Suprapubic skin (tissue), 4 donors: ENCODE measurements at regions not wholly inside any gene's neighbourhood (a gene's known extent, or its start where the extent isn't known, plus 50 kb on each side); places are given as distances from the start of the nearest gene placed in this dataset.
"Not testable (repeated sequence)": the region's sequence is repeated elsewhere in the genome, so short reads cannot be mapped to it uniquely, and the experiment has no call there.

Experiments
- DNase-seq, 2 donors: peaks; one replicate each; pipeline ENCODE4 v3.0.0-alpha.2; 2019; ENCODE audit warnings: low spot score in 2 of 2
- H3K27ac ChIP-seq: fragments of 200-600 bp; sonication (generic); one replicate; pipeline ENCODE4 v1.5.1; 2019
- H3K27me3 ChIP-seq: fragments of 200-600 bp; sonication (generic); one replicate; pipeline ENCODE4 v1.5.1; 2019
- H3K36me3 ChIP-seq: fragments of 200-600 bp; sonication (generic); one replicate; pipeline ENCODE4 v1.5.1; 2019
- H3K4me1 ChIP-seq: fragments of 200-600 bp; sonication (generic); one replicate; pipeline ENCODE4 v1.5.1; 2019
- H3K4me3 ChIP-seq: fragments of 200-600 bp; sonication (generic); one replicate; pipeline ENCODE4 v1.5.1; 2019; ENCODE audit warnings: mild to moderate bottlenecking
- H3K9me3 ChIP-seq: fragments of 200-600 bp; sonication (generic); one replicate; pipeline ENCODE4 v1.5.1; 2019
- EP300 ChIP-seq: sonication (generic); formaldehyde crosslinking; IDR thresholded peaks from one replicate; pipeline ENCODE4 v1.6.1; 2017; ENCODE audit warnings: antibody characterized with exemption
- POLR2A ChIP-seq, 2 donors: fragments of 450-650 bp; IDR thresholded peaks; one replicate each; pipeline ENCODE4 v1.6.1; 2017; ENCODE audit warnings: antibody characterized with exemption in 2 of 2, mild to moderate bottlenecking in 2 of 2, moderate library complexity in 2 of 2
- POLR2AphosphoS5 ChIP-seq, 3 donors: sonication (generic); formaldehyde crosslinking; IDR thresholded peaks; one replicate each; pipeline ENCODE4 v1.6.1; 2017; ENCODE audit warnings: antibody characterized with exemption in 3 of 3
- WGBS: methylation state at CpG from one replicate; pipeline ENCODE4 v1.1.5; 2018; 5-methylcytosine and 5-hydroxymethylcytosine counted together
- TF ChIP-seq, protein P1 (sequence below), 2 donors: fragments of 200-600 bp in 1 of 2; fragments of 450-650 bp in 1 of 2; sonication (generic) in 1 of 2; IDR thresholded peaks; one replicate each; pipeline ENCODE4 v1.5.1; 2016 to 2019; ENCODE audit warnings: antibody characterized with exemption in 2 of 2, mild to moderate bottlenecking in 1 of 2, moderate library complexity in 1 of 2

DNA sequence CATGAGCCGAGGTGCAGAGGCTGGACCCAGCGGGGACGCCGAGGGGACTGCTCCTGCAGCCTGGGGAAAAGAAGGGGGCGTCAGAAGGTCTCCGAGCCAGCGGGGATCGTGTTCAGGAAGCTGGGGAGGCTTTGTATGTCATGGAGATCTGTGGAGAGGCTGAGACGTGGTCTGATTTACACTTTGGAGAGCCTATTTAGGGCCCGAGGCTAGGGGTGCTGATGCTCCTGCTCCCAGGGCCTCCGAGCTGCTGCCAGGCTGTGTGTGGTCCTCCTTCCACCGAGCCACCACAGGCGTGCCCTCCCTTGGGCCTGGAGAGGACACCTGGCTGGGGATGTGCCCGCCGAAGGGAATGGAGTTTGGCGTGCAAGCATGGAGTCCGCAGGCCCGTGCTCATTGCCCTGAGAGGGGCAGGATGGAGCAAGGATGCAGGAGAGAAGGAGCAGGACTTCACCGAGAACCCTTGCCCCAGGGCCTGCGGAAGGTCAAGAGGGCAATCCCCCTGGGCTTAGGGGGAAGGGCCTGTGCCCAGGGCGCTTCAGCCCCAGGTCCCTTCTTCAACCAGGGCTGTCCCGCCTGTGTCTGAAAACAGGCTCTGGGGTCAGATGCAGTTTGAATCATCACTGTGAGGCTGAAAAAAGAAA lies 252.5 kb downstream of the VAPA start:
- TF ChIP-seq, protein P1, sequence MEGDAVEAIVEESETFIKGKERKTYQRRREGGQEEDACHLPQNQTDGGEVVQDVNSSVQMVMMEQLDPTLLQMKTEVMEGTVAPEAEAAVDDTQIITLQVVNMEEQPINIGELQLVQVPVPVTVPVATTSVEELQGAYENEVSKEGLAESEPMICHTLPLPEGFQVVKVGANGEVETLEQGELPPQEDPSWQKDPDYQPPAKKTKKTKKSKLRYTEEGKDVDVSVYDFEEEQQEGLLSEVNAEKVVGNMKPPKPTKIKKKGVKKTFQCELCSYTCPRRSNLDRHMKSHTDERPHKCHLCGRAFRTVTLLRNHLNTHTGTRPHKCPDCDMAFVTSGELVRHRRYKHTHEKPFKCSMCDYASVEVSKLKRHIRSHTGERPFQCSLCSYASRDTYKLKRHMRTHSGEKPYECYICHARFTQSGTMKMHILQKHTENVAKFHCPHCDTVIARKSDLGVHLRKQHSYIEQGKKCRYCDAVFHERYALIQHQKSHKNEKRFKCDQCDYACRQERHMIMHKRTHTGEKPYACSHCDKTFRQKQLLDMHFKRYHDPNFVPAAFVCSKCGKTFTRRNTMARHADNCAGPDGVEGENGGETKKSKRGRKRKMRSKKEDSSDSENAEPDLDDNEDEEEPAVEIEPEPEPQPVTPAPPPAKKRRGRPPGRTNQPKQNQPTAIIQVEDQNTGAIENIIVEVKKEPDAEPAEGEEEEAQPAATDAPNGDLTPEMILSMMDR (IDR thresholded peaks at IDR 0.05) = no peak
- TF ChIP-seq POLR2AphosphoS5 (IDR thresholded peaks at IDR 0.05) = no peak
- TF ChIP-seq POLR2A (IDR thresholded peaks at IDR 0.05) = no peak
- no peak for TF ChIP-seq EP300
- 95% methylated on average over 16 of the region's 22 CpGs for WGBS
- Histone ChIP-seq H3K9me3 (no peaks in the 10 kb centered on the region), H3K36me3 (no peaks in the 10 kb centered on the region), H3K4me3 (no peak overlapping the region), H3K27ac (no peak overlapping the region), H3K27me3 (no peaks in the 10 kb centered on the region), H3K4me1 (no peaks in the 10 kb centered on the region)
- no peak for DNase-seq

DNA sequence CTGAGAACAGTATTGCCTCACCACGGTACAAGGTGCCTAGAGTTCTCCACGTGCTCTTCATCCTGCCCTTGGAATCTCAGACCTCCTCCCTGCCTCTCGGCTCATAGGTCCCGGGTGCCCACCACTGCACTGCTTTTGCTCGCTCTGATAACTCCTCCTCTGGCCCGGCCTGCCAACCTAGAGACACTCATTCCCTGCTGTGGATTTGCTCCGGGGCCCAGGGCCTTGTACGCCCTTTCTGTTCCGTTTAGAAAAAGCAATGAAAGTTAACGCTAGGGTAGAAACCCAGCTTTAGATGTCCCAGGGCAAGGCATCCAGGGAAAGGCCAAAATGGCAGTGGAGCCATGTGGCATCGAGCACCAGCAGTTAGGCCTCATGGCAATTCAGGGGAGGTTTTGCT lies 253.9 kb downstream of the VAPA start:
- Histone ChIP-seq H3K27ac (no peak overlapping the region), H3K4me1 (no peaks in the 10 kb centered on the region), H3K27me3 (no peaks in the 10 kb centered on the region), H3K36me3 (no peaks in the 10 kb centered on the region), H3K4me3 (no peak overlapping the region), H3K9me3 (no peaks in the 10 kb centered on the region)
- no peak for TF ChIP-seq POLR2AphosphoS5 (IDR thresholded peaks at IDR 0.05)
- no peak for TF ChIP-seq POLR2A (IDR thresholded peaks at IDR 0.05)
- TF ChIP-seq EP300 = no peak
- TF ChIP-seq, protein P1 (IDR thresholded peaks at IDR 0.05) = no peak
- 94% methylated on average over 11 of the region's 11 CpGs for WGBS
- no peak for DNase-seq

DNA sequence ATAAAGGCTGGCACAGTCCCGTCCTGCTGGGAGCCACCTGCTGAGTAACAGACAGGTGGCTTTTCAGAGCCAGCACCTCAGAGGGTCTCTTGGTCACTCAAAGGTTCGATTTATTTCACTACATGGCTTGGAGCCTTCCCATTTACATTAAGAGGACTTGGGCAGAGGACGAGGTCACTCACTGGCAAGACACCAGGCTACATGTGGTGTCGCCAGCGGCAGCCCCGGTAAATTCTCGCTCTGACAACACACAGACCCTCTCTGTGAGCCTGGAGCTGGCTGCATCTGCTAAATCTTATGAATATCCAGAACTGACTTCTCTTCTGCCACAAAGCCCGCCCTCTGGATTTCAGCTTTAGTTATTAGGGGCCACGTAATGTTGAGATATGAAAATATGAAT lies 254.7 kb downstream of the VAPA start:
- Histone ChIP-seq H3K9me3 (no peaks in the 10 kb centered on the region), H3K27ac (no peak overlapping the region), H3K27me3 (no peaks in the 10 kb centered on the region), H3K4me3 (no peak overlapping the region), H3K4me1 (no peaks in the 10 kb centered on the region), H3K36me3 (no peaks in the 10 kb centered on the region)
- TF ChIP-seq POLR2AphosphoS5 (IDR thresholded peaks at IDR 0.05) = no peak
- TF ChIP-seq POLR2A (IDR thresholded peaks at IDR 0.05) = no peak
- TF ChIP-seq, protein P1 (IDR thresholded peaks at IDR 0.05) = no peak
- no peak for TF ChIP-seq EP300
- no peak for DNase-seq
- WGBS = 83% methylated on average over 9 of the region's 9 CpGs

DNA sequence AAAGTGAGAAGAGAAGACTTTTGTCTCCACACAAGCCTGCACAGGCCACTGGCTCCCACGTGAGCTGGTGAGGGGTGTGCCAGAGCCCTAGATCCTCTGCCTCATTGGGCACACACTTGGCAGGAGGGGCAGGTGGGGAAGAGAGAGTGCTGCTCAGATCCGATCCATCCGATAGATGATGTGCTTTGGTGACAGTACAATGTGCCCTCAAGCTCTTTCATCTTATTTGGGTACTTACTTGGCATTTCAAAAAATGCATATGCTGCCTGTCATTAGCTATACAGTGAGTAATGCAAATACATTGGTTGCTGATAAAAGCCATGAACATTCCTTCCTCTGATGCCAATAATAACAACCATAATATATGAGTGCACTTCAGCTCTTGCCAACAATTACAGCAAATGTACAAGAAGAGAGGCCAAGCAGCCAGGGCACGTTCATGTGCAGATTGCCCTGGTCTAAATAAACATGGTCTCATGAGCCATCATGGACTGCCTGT lies 255.3 kb downstream of the VAPA start:
- TF ChIP-seq EP300 = no peak
- no peak for TF ChIP-seq POLR2AphosphoS5 (IDR thresholded peaks at IDR 0.05)
- no peak for TF ChIP-seq POLR2A (IDR thresholded peaks at IDR 0.05)
- TF ChIP-seq, protein P1 (IDR thresholded peaks at IDR 0.05) = no peak
- Histone ChIP-seq H3K36me3 (no peaks in the 10 kb centered on the region), H3K4me3 (no peak overlapping the region), H3K4me1 (no peaks in the 10 kb centered on the region), H3K9me3 (no peaks in the 10 kb centered on the region), H3K27me3 (no peaks in the 10 kb centered on the region), H3K27ac (no peak overlapping the region)
- WGBS = 38% methylated on average over 4 of the region's 4 CpGs
- no peak for DNase-seq

DNA sequence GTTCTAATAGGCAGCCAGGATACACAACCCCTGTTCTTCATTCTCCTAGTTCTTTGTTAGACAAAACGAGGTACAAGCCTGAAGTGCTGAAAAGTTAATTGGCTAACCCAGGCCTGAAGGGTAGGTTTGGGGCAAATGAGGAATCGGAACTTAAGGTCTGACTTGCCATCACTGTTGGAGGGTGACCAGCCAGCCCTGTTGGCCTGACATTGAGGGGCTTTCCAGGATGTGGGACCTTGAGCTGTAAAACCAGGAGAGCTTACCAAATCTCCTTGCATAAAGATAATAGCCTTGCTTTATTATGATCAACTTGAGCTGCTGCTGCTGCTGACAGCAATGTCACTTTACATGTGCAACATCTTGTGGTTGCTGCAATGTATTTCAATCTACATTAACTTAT lies 256.0 kb downstream of the VAPA start:
- DNase-seq = no peak
- H3K36me3 ChIP-seq = no peaks in the 10 kb centered on the region
- no peak for TF ChIP-seq POLR2A (IDR thresholded peaks at IDR 0.05)
- WGBS = 45% methylated on average over 2 of the region's 2 CpGs
- no peaks in the 10 kb centered on the region for H3K4me1 ChIP-seq
- H3K9me3 ChIP-seq = no peaks in the 10 kb centered on the region
- no peak overlapping the region for H3K27ac ChIP-seq
- no peak overlapping the region for H3K4me3 ChIP-seq
- no peaks in the 10 kb centered on the region for H3K27me3 ChIP-seq

DNA sequence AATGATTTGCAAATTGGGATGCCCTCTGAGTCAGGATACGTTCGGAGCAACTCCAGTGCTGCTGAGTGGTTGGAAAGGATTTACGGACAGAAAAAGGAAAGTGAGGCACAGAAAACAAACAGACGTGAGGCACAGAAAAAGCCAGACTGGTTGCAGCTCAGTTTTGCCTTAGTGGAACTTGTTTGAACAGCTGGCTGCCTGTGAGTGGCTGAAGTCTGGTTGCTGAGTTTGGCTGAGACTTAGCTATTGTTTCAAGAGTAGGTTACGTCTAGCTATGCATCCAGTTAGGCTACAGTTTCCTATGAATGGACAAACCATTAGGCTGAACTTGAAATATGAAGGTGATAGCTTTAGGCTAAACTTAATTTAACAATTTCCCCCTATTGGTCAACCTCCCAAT lies 256.6 kb downstream of the VAPA start:
- TF ChIP-seq EP300 (no peak), POLR2A (IDR thresholded peaks at IDR 0.05) (no peak), POLR2AphosphoS5 (IDR thresholded peaks at IDR 0.05) (no peak)
- TF ChIP-seq, protein P1 (IDR thresholded peaks at IDR 0.05) = no peak
- no peaks in the 10 kb centered on the region for H3K4me1 ChIP-seq
- H3K27me3 ChIP-seq = no peaks in the 10 kb centered on the region
- no peak overlapping the region for H3K27ac ChIP-seq
- no peaks in the 10 kb centered on the region for H3K9me3 ChIP-seq
- DNase-seq = no peak
- 79% methylated on average over 5 of the region's 5 CpGs for WGBS
- no peaks in the 10 kb centered on the region for H3K36me3 ChIP-seq
- no peak overlapping the region for H3K4me3 ChIP-seq

DNA sequence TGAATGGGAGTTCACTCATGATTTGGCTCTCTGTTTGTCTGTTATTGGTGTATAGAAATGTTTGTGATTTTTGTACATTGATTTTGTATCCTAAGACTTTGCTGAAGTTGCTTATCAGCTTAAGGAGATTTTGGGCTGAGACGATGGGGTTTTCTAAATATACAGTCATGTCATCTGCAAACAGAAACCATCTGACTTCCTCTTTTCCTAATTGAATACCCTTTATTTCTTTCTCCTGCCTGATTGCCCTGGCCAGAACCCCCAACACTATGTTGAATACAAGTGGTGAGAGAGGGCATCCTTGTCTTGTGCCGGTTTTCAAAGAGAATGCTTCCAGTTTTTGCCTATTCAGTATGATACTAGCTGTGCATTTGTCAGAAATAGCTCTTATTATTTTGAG lies 261.5 kb downstream of the VAPA start:
- H3K4me3 ChIP-seq, H3K9me3 ChIP-seq, H3K27me3 ChIP-seq, H3K27ac ChIP-seq, H3K36me3 ChIP-seq, DNase-seq, H3K4me1 ChIP-seq: not testable (repeated sequence)
- 75% methylated on average over 2 of the region's 2 CpGs for WGBS

DNA sequence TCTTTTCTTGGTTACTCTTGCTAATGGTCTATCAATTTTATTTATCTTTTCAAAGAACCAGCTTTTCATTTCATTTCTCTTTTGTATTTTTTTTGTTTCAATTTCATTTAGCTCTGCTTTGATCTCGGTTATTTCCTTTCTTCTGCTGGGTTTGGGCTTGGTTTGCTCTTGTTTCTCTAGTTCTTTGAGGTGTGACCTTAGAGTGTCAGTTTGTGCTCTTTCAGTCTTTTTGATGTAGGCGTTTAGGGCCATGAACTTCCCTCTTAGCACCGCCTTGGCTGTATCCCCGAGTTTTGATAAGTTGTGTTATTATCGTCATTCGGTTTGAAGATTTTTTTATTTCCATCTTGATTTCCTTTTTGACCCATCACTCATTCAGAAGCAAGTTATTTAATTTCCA lies 265.5 kb downstream of the VAPA start:
- not testable (repeated sequence) for H3K36me3 ChIP-seq, H3K27me3 ChIP-seq, DNase-seq, H3K4me1 ChIP-seq, H3K4me3 ChIP-seq, H3K27ac ChIP-seq, H3K9me3 ChIP-seq
- 90% methylated on average over 6 of the region's 6 CpGs for WGBS
